Stimulated activated CD8-positive, alpha-beta memory T cell treated with anti-CD3 and anti-CD28 coated beads, Interleukin-4, amount 100 ng/mL, for 48 hours (primary cell): ENCODE measurements at regions not wholly inside any gene's neighbourhood (a gene's known extent, or its start where the extent isn't known, plus 50 kb on each side); places are given as distances from the start of the nearest gene placed in this dataset.
"Not testable (repeated sequence)": the region's sequence is repeated elsewhere in the genome, so short reads cannot be mapped to it uniquely, and the experiment has no call there.

Experiments
- DNase-seq: peaks from one replicate; pipeline ENCODE4 v3.0.0-alpha.2; 2020

DNA sequence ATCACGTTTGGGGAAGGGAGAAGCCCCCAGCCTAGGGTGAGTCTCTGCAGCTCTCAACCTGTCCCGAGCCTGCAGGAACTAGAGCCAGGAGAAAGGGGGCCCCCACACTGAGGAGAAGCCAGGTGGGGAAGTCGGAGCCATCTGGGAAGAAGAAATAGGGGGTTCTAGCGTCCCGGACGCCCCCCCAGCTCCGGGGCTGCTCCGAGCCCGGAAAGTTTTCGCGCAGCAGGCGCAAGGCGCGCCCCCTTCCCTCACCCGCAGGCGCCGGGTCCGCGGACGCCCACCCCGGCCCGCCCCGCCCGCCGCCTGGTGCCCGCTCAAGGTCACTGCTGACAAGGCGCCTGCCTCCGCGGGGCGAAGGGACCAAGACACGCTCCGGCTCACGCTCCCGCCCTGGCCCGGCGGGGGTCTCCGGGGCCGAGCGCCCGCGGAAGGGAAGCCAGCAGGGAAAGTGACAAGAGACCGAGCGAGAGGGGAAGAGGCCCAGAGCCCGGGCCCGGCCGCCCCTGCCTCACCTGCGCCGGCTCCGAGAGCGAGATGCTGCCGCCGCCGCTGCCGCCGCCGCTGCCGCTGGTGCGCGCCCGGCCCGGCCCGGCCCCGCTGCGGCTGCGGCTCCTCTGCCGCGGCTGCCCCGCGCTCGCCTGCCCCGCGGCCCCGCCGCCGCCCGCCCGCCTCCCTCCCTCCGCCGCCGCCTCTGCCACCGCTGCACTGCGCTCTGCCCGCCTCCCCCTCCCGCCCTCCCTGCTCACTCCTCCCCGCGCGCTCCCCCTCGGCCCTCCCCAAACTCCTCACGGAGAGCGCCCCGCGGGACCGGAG is 108.4 kb upstream of the SLC6A11 start:
- DNase-seq = no peak

DNA sequence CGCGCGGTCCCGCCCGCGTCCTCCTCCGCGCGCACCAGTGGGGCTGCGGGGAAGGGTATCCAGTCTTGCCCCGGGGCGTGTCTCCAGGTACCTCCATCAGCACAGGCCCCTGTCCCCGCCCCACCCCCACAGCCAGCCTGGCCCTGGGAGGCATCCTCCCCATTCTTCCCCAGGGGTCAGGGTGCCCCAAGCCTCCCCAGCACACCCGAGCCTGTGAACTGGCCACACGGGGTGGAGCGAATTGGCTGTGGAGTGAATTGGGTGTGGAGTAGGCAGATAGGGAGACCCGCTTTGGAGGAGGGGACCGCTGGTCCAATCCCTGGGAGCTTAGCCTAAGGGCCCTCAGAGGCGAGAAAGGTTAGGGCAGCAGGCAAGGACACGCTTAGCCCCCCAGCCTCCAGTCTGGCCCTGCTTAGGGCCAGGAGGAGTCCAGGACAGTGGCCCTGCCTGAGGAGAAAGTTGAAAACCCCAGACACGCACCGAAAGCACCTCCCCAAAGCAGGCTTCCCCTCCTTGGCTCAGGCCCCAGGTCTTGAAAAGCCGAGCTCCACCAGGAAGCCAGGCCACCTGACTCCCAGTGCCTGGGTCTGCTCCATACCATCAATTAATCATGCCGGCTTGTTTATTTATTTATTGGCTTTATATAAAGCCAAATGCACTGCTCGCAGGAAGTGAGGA is 107.7 kb upstream of the SLC6A11 start:
- no peak for DNase-seq

DNA sequence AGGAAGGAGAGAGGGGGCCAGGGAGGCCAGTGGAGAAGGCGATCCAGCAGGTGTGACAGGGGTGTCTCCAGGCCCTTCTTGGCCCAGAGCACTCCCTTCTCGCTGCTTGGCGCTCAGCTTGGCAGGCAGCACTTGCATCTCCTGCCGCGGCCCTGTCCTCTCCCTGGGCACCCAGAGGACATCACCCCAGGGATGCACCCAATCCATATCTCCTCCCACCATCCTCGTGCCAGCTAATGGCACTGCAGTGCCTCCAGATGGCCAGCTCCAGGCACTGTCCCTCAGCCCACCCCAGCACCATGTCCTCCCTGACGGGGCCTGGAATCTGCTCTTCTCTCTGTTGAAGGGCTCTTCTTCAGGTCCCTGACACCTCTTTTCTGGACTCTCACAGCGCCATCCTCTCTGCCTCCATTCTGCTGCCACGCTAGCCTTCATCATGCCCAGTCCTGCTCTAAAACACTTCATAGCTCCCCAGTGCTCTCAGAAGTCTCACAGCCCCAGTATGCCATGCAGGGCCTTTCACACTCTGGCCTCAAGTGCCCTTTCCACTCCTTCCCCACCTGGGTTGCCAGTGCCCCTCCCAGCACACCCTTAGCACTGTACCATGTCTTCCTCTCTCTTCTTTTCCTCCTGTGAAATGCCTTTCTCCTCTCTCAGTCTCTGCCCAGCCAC is 106.8 kb upstream of the SLC6A11 start:
- no peak for DNase-seq

DNA sequence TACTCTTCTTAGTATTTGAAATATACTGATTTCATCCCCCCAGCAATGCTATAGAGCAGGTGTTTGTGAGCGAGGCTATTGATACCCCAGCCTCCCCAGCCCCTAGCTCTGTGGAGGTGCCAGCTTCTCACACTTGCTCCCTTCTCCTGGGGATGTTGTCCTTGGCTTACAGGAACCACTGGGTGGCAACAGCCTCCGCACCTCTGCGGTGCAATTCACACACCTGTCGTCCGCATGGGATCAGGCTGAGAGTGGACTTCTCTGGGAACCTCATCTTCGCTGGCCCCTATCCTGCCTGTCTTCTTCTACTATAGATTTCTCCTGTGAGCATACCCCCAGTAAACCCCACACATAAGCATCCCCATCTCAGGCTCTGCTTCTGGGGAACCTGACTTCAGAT is 103.9 kb upstream of the SLC6A11 start:
- DNase-seq = no peak

DNA sequence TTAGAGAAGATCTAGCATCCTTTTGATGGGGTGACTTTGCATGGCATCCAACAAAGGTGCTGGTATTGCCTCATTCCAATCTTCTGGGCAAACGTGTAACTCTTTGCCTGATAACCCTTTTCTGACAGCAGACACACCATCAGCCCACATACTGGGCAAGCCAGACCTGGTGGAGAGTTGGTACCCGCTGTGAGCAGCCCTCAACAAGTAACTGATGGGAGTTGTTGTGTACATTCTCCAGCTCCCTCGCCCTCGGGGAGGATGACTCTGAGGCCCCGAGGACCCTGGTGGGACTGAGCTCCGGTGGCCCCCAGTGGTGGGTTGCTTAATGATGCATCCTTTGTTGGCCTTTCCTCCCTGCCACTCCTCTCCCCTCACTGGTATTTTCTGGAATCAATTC is 102.4 kb upstream of the SLC6A11 start:
- DNase-seq = no peak

DNA sequence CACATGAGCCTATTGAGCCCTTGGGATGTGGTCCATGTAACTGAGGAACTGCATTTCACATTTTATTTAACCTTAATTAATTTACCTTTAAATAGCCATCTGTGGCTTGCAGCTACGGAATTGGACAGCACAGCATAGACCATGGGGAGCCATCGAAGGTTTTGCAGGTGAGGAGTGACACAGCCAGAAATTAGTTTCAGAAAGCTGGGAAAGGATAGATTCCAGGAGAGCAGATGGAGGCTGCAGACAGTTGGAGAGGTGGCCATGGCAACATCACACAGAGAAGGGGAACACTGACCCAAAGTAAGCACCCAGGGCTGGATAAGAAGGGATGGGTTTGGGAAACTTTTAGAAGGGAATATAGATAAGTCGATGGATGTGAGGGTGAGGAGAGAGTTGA is 100.1 kb upstream of the SLC6A11 start:
- no peak for DNase-seq

DNA sequence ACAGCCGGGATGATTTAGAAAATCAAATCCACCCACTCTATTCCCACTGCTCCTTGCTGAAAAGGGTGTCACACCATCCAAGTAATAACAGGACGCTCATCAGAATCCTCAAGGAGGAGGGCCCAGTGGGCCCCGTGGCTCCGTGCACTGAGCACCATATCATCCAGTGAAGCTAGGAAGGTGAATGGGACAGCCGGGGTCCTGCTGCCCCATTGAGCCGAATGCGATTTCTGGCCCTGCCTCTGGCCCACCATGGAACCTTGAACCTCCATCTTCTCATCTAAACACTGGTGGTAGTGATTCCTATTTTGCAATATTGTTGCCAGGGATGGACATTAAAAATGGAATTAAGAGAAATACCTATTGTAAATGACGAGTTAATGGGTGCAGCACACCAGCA is 99.1 kb upstream of the SLC6A11 start:
- DNase-seq = no peak

DNA sequence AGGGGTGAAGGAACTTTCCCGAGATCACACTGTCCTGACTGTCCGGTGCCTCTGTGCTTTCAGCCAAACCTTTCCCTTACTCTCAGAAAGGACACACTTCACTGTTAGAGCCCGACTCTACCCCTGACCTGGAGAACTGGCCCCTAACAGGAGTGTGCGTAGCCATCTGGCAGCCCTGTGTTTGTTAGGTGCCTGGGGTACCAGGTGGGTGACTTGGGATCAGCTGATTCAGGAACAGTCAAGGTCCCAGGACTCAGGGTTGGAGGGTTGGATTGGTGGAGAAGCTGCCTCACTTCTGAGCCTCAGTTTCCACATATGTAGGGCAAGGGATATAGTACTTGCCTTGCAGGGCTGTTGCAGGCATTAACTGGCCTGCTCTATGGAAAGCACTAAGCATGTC is 98.3 kb upstream of the SLC6A11 start:
- DNase-seq = no peak

DNA sequence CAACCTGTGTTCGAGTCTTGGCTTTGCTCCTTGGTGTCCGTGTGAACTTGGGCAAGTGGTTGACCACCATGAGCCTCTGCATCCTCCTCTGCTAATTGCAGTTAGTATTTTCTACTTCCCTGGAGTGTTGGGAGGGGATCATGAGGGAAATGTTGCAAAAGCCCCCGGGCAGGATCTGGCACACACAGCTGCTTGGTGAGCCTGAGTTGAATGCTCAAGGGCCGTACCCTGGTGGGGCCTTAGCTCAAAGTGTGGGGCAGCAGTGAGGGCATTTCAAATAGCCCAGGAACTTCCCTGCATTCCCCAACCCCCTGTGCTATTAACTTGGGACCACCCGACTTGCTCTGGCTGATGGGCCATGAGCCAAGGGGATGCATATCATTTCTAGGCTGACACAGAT is 94.9 kb upstream of the SLC6A11 start:
- DNase-seq = no peak

DNA sequence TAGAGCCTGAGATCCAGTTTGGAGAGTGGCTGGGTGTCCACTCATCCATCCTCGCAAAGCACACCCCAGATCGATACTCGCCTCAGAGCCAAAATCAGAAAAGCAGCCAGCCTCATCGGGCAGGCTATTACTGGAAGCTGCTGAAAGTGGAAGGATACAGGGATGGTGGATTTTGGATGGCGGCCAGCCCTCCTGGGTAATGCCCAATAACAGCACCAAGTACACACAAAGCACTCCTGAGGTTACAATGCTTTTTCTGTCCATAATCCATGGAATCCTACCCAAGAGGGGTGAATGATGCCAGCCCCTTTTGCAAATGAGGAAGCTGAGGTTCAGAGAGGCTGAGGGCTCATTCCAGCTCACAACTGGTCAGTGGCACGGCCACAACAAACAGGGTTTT is 93.1 kb upstream of the SLC6A11 start:
- DNase-seq = no peak

DNA sequence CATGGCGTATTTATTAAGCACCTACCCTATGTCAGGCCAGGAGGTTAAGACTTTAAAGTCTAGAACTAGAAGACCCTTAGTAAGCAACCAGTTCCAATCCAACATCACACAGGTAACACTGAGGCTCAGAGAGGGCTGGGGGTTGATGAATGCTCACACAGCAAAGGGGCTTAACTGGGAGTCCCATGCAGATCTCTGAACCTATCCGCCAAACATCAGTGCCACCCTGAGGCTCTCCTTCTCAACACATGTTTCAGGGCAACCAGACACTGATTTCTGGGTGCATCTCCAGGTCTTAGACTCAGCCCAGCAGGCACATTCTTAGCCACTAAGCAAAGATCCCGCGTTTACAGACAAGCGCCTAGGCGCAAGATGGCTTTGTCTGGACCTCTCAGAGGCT is 92.0 kb upstream of the SLC6A11 start:
- no peak for DNase-seq

DNA sequence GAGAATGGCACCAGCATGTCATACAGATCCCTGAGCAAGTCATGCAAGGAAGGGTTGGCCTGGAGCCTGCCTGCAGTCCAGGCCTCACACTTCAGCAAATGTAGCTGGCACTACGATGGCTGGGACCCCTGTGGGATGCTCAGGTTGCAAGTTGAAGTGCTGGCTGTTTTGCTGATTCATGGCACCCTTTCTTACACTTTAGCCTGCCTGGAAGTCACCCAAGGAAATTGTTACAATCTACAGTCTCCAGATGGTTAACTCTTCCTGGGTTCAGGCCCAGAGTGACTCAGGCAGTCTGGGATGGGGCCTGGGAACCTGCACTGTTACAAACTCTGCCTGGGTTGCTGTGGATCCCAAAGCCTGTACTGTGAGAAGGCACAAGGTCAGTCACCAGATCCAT is 91.0 kb upstream of the SLC6A11 start:
- no peak for DNase-seq

DNA sequence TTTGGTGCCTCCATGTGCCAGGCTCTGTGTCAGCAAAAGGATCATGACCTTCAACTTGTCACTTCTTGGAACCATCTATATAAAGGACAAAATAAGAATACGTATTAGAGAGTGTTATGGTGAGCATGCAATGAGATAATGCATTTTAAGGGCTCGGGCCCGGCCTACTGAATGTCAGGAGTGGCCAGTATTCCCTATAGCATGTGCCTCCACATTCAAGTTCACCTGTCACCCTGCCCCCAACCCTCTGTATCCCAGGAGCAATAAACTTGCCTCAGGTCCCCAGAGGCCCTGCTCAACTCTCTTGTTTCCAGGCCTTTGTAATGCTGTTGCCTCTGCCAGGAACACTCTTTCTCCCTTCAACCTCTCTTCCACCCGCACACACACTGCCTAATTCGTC is 90.2 kb upstream of the SLC6A11 start:
- no peak for DNase-seq

DNA sequence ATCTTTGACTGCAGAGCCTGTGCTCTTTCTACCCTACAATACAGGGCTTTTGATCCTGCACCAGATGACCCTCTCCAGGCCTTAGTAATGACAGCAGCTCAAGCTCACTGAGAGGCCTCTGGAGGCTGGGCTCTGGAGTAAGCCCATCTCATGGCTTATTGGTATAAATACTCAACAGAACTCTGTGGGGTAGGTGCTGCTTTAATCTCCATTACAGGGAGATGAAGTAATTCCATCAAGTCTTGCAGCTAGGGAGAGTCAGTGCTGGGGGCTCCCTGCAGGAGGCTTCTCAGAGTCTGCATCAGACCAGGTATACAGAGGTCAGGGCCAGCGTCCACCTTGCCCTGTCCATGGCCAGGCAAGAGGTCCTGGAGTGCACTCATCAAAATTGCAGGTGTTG is 89.2 kb upstream of the SLC6A11 start:
- DNase-seq = no peak

DNA sequence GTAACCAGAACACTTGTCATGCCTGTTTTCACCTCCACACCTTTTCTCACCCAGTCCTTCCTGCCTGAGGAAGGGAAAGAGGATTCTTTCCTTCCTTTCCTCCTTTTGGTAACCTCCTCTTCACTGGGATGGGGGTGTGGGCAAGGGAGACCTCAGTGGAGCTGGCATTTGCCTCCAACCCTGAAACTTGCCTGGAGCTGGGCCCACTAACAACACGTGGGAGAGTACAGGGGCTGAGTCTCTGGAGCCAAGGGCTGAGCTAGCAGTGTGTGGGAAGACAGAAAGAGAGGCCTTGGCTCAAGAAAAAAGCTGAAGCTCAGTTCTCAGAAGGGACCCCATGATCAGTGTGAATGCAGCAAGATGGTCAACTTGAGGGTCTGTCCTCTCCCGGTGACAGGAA is 86.6 kb upstream of the SLC6A11 start:
- no peak for DNase-seq

DNA sequence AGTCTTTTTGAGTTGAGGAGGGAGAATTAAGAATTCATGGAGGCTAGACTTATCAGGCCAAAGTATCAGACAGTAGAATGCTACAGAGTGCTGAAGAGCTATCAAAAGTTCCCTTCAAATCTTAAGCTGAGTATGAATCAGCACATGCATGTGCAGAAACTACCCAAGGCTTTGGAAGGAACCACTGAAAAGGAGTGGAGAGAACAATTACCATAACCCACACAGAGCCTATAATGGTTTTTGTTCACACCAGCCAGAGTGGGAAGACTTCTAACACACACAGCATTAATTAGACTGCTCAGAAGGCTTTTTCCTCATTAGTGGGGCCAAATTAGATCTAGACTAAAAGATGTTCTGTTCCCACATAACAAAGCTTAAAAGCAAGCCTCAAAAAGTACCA is 83.7 kb upstream of the SLC6A11 start:
- no peak for DNase-seq

DNA sequence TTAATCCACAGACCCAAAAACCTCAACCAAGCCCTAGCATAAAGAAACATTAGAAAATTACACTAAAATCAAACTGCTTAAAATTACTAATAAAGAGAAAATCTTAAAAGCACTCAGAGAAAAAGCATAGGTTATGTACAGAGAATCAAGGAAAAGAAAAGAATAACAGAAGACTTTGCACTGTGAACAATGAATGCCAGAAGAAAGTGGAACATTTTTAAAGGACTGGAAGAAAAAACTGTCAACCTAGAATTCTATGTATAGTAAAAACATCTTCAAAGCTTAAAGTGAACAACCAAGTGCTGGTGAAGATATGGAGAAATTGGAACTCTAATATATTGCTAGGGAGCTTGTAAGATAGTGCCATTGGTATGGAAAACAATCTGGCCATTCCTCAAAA is 82.7 kb upstream of the SLC6A11 start:
- DNase-seq = no peak

DNA sequence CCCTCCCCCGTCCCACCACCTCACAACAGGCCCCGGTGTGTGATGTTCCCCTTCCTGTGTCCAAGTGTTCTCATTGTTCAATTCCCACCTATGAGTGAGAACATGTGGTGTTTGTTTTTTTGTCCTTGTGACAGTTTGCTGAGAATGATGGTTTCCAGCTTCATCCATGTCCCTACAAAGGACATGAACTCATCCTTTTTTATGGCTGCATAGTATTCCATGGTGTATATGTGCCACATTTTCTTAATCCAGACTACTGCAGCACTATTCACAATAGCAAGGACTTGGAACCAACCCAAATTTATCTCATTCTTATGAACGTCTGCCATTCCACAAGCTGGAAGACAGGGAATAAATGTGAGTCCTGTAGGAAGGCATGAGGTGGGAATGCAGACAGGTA is 79.6 kb upstream of the SLC6A11 start:
- DNase-seq = not testable (repeated sequence)

DNA sequence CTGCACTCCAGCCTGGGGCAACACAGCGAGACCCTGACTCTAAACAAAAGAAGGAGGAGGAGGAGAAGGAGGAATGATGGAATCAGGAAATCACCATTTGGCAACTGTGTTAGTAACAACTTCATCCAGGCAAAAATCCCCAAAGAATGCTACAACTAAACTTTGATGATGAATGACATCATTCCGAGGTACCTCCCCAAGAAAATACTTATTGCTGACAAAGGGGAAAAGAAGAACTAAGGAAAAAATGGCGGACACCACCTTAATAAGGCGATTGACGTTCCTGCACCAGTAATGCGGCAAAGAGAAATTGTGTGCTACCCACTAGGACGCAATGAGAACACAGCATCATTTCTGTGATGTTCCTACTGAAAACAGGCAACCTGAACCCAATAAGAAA is 78.2 kb upstream of the SLC6A11 start:
- no peak for DNase-seq

DNA sequence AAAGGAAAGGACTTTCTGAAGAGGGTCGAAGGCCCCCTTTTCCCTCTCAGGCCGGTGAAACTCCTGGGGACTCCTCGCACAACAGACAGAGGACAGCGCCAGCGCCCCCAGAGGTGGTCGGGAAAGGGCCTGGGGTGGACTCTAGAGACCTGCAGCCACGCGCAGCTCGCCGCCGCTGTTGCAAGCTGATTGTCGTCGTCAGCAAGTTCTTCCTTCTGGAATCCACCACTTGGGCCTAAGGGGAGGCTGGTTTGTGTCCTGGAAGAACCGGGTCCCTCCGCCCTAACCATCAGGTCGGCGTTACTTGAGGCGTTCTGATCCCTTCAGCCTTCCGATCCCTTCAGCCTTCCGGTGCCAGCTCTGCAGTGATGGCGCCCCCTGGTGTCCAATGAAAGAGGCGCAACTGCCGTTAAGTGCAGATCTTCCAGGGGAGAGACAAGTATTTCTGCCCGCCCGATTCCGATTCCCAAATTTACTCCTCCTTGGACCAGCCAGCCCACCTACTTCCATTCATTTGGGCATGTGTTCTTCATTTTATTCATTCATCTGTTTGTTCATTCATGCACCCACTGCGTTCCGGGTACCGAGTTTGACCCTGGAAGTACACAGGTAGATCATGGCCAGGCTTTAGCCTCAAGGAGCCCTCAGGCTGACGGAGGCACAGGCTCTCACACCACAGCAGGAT is 77.2 kb upstream of the SLC6A11 start:
- DNase-seq = peak; percentile 88

DNA sequence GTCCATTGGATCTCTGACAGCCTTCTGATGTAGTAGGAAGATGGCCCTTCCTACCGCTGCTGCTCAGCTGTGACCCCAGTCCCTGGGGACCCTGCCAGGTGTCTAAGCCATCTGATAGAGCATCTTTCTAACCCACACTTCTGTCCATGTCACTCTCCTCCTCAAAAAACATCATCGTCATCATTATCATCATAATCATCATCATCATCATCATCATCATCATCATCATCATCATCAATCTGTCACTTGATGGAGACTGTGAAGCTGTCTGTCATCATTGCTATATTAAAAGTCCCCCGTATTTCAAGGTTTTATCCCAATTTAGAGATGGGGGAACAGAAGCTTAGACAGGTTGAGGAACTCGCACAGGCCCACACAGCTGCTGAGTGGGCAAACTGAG is 75.1 kb upstream of the SLC6A11 start:
- no peak for DNase-seq

DNA sequence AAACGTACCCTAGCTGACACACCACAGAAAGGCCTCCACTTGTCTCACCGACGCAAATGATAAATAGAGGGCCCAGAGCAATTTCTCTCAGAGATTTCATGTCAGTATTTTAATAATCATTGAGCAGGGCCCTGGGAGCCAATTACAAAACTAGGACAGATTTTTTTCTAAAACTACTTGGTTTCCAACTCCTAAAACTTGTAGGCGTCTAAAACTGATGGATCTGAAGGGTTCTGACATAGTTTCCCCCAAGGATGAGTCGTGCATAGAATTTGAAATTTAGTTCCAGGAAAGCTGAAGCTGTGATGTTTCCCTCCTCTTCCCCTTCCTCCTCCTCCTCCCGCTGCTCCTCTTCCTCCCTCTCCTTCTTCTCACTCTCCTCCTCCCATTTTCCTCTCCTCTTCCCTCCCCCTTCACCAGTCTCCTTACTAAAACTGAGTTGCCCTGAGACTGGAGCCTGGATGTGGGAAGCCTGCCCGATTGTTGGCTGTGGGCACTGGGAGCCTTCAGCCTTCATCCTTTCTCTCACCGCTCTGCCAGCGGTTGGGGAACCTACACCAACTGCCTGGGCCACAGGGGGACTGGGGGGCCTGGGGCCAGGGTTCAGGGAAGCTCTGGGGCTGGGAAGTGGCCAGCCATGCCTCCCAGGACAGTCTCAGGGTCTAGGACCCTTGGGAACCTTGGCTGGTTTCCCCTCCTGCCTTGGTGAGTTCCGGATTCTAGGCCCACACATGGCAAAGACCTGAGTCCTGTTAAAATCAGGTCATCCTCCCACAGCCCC is 73.9 kb upstream of the SLC6A11 start:
- no peak for DNase-seq
